HG02678 (cell line): ENCODE measurements at regions not wholly inside any gene's neighbourhood (a gene's known extent, or its start where the extent isn't known, plus 50 kb on each side); places are given as distances from the start of the nearest gene placed in this dataset.
"Not testable (repeated sequence)": the region's sequence is repeated elsewhere in the genome, so short reads cannot be mapped to it uniquely, and the experiment has no call there.

Source experiments
- ATAC-seq: cut with Tn5 transposase; IDR thresholded peaks from one replicate; pipeline ENCODE4 v1.9.1; 2021; ENCODE audit warnings: mild to moderate bottlenecking, moderate library complexity; ENCODE audit not compliant: unreplicated experiment

DNA sequence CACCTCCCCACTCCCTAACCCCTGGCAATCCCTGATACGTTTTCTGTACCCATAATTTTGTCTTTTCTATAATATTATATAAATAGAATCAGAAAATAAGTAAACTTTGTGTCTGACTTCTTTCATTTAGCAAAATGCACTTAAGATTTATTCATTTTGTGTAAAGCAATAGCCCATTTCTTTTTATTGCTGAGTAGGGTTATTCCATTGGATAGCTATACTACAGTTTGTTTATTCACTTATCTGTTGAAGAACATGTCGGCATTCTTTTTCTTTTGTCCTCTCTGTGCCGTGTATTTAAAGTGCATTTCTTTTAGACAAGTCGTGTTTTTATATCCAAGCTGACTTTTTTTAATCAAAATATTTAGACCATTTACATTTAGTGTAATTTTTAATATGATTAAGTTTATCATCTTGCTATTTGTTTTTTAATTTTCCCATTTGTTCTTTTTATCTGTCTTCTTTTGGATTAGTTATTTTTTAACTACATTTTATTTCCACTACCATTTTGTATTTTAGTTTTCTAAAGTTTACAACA lies 176.4 kb upstream of the TSHZ3 start:
- no peak for ATAC-seq

DNA sequence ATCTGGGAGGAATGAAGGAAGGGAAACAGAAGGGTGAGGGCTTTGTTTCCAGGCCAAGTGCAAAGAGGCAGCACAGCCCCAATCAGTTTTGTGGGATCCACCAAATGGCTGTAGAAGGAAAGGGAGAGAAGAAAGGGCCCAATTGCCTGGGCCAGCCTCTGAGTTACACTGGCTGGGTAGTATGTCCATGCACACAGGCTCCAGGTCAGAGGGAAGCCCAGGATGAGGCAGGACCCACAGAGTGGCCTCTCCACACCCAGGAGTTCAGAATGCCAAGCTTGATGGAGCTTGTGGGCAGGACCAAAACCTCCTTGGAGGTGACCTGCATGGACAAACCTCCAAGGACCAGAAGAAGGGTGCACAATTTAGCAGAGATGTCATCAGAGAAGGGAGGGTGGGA lies 178.2 kb upstream of the TSHZ3 start:
- no peak for ATAC-seq

DNA sequence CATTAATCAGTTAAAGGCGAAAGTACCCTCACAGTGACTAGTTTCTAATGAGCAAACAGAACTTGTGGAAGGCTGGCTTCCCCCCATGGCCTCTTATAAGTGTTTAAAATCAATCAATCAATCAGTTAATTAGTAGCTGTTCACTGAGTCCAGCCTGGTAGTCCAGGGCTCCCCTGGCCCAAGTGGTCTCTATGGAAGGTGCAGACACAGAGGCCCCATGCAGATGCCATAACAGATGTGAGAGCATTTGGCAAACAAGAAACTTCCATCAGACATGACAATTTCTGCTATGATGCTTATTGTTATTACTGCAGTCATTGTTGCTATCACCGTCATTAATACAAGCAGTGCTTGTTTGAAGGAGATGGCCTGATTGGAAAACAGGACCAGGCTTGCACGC lies 179.0 kb upstream of the TSHZ3 start:
- ATAC-seq = no peak

DNA sequence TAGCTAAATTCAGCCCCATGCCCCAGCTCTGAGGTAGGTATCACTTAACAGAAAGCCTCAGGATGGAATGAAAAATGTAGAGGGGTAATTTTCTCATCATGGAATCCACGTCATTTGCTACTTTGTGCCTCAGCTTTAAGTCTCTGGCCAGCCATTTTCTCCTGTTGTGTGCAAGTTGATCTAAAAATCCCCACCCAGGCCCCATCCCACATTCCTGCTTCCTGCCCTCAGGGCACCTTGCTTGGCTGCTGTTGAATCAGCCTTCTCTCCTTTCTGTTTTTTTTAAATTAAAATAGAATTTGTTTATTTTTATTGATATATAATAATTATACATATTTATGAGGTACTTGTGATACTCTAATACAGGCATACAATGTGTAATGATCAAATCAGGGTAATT lies 179.9 kb upstream of the TSHZ3 start:
- no peak for ATAC-seq

DNA sequence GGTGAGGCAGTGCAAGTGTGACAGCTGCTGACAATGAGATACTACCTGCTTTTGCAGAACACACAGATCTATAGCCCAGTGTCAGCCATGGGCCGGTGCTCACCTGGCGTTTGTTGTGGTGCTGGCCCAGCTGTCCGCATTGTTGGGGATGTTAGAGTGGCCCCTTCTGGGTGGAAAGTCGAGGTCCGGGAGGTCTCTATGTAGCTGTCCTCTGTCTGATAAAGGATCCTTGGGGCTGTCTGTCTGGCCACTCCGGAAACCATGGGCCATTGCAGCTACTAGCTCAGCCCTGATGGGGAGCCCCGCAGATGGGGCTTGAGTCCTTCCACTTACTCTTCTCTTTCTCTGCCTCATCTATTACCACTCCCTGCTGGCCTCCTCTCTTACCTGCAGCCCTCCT lies 181.5 kb upstream of the TSHZ3 start:
- ATAC-seq = no peak

DNA sequence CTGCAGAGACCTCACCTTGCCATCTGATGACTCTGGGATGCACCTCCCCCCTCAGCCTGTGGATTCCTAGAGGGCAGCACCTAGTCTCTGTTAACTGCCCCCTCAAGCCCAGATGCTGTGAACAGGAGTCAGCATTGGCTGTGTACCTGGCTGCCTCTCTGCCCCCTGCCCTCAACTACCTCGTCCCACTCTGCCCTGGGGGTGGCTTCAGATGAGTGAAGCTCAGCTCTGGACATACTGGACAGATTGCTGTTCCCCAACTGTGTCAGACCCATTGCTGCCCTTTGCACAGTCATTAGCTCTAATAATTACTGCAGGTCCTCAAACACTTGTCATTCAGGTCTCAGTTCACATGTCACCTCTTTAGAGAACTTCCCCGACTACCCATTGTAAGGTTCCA lies 182.1 kb upstream of the TSHZ3 start:
- no peak for ATAC-seq

DNA sequence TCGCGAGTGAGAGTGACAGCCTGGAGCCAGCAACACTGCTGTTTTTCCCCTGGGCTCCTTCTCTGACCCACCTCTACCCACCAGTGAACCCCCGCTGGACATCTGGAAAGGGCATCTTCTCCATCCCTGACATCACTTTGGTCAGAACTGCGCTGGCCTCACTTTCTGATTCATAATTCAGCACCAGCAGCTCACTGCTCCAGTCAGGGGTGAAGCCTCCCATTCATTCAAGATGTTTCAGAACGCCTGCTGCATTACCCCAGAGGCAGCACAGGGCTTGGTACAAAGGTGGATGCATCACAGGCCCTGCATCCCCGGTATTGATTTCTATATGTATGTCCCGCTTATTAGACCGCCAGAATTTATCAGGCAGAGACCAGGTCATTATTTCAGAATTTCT lies 182.8 kb upstream of the TSHZ3 start:
- no peak for ATAC-seq

- ATAC-seq = no peak
Observed at GRCh38 chr19:31533114-31533513, 183.9 kb upstream of the TSHZ3 start.

DNA sequence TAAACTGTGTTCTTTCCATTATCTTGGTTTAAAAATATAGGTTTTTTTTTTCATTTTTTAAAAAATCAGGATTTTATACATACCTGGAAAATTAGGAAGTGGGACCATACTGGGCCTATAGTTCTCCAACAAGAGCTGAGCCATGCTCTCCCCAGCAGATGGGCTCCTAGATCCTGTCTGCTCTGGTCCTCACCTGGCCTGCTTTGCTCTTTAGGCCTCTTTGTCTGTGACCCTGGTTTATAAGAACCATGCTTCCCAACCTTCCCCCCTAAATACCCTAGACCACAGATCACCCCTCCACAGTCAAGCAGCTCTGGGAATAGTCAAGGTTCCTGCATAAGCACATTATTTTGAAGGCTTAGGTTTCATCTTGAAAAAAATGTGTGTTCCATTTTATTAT lies 185.0 kb upstream of the TSHZ3 start:
- no peak for ATAC-seq

DNA sequence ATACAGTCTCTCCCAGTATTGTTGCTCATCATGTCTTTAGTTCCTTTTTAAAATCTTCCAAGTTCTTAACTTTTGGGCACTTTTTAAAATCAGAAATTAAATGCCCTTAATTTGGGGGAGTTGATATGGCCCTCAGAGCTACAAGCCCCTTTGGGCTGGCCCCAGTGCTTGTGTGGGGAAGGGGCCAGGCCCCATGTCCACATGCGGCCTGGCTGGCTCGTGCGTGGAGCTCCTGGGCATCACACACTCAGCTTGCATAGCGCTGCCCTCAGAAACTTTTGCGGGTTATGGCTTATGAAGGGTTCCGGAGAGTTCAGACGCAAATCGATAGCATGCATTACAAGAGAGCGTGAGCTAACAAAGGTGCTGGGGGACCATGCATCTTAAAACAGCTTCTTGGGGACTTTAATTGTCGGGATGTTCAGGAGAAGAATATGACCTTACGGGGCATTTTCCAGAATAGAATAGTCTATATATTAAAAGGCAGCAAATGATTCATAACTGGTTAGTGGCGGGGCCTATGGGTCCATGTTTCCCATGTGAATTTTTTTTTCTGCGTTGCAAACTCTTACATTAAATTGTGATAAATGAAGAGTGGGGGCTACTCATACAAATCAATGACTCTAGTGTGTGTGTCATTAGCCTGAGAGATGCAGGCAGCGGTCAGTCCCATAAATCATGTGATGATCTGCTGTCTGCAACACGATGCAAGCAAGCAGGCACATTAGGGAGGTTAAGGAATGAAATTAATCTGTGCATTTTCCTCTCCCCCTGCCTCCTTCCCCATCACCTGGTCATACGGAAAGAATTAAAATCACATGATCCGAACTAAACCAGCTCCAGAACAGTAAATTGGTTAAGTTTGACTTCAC lies 185.8 kb upstream of the TSHZ3 start:
- ATAC-seq = no peak

GRCh38 chr19:31535691-31536460 lies 186.6 kb upstream of the TSHZ3 start:
- ATAC-seq = no peak

GRCh38 chr19:31537136-31537535 lies 187.9 kb upstream of the TSHZ3 start:
- ATAC-seq = no peak

GRCh38 chr19:31537902-31538301 lies 188.7 kb upstream of the TSHZ3 start:
- ATAC-seq = not testable (repeated sequence)

GRCh38 chr19:31538879-31539278 lies 189.6 kb upstream of the TSHZ3 start:
- ATAC-seq = no peak

GRCh38 chr19:31539386-31539785 lies 190.2 kb upstream of the TSHZ3 start:
- ATAC-seq = no peak

GRCh38 chr19:31541396-31541795 lies 192.2 kb upstream of the TSHZ3 start:
- no peak for ATAC-seq

GRCh38 chr19:31543456-31543855 lies 194.2 kb upstream of the TSHZ3 start:
- ATAC-seq = no peak

DNA sequence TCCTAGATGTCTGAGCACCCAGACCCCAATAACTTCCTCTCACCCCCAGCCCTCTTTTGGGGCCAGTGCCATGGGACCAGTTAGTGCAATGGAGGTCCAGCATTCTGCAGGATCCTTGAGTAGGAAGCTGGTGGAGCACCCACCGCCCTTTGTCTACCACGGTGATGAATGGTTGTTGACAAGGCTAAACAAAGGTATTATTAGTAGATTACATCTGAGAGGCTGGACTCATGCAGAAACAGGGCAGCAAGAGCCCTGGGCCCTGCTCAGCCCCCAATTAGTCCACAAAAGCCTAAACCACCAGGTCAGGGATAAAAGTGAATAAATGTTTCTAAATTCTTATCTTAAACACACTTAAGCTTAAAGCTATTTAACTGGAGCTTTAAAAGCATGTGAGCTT lies 196.5 kb upstream of the TSHZ3 start:
- no peak for ATAC-seq

GRCh38 chr19:31546205-31546960 lies 197.1 kb upstream of the TSHZ3 start:
- no peak for ATAC-seq

GRCh38 chr19:31548941-31549340 lies 199.7 kb upstream of the TSHZ3 start:
- no peak for ATAC-seq

- no peak for ATAC-seq
Observed at GRCh38 chr19:31553112-31553845, 204.0 kb upstream of the TSHZ3 start.
